ENCODE measurements at regions not wholly inside any gene's neighbourhood (a gene's known extent, or its start where the extent isn't known, plus 50 kb on each side); places are given as distances from the start of the nearest gene placed in this dataset.

- no peak for TF ChIP-seq CTCF (conservative IDR thresholded peaks at IDR 0.05; ENCODE audit: low read depth, low read length)
- TF ChIP-seq EZH2 (IDR thresholded peaks at IDR 0.05; ENCODE audit: low read length, unreplicated experiment): no peak
- TF ChIP-seq EZH2phosphoT487 (IDR thresholded peaks at IDR 0.05; ENCODE audit: borderline replicate concordance, low read length): no peak
Measured at GRCh38 chr4:185987961-185988627, 80.9 kb upstream of the TLR3 start.

Measured in PC-3 (cell line).